ENCODE measurements at regions not wholly inside any gene's neighbourhood (a gene's known extent, or its start where the extent isn't known, plus 50 kb on each side); places are given as distances from the start of the nearest gene placed in this dataset.

GRCh38 chr3:30370681-30371271 lies 235.6 kb upstream of the TGFBR2 start:
- Mint-ChIP-seq H3K4me3 (ENCODE audit: unreplicated experiment) (no peak overlapping the region), H3K27ac (ENCODE audit: unreplicated experiment) (peak overlapping the region; percentile 22), H3K36me3 (ENCODE audit: unreplicated experiment) (no peaks in the 10 kb centered on the region), H3K4me1 (ENCODE audit: low read depth, unreplicated experiment) (peaks cover 10% of the 10 kb centered on the region), H3K9me3 (ENCODE audit: unreplicated experiment) (no peaks in the 10 kb centered on the region), H3K27me3 (ENCODE audit: unreplicated experiment) (no peaks in the 10 kb centered on the region)
- DNase-seq: no peak
- no peak for TF ChIP-seq CTCF (IDR thresholded peaks at IDR 0.05; ENCODE audit: partially characterized antibody, unreplicated experiment)

- H3K4me1 Mint-ChIP-seq (ENCODE audit: low read depth, unreplicated experiment): peaks cover 10% of the 10 kb centered on the region
- no peaks in the 10 kb centered on the region for H3K9me3 Mint-ChIP-seq (ENCODE audit: unreplicated experiment)
- no peak for DNase-seq
- TF ChIP-seq CTCF (IDR thresholded peaks at IDR 0.05; ENCODE audit: partially characterized antibody, unreplicated experiment): no peak
- no peak overlapping the region for H3K4me3 Mint-ChIP-seq (ENCODE audit: unreplicated experiment)
- no peaks in the 10 kb centered on the region for H3K27me3 Mint-ChIP-seq (ENCODE audit: unreplicated experiment)
- no peaks in the 10 kb centered on the region for H3K36me3 Mint-ChIP-seq (ENCODE audit: unreplicated experiment)
- no peak overlapping the region for H3K27ac Mint-ChIP-seq (ENCODE audit: unreplicated experiment)
These were observed 233.6 kb upstream of the TGFBR2 start for GRCh38 chr3:30372837-30373236.

- Mint-ChIP-seq H3K9me3 (ENCODE audit: unreplicated experiment) (peaks cover 9% of the 10 kb centered on the region), H3K27me3 (ENCODE audit: unreplicated experiment) (no peaks in the 10 kb centered on the region), H3K36me3 (ENCODE audit: unreplicated experiment) (peaks cover 19% of the 10 kb centered on the region), H3K4me1 (ENCODE audit: low read depth, unreplicated experiment) (no peaks in the 10 kb centered on the region), H3K4me3 (ENCODE audit: unreplicated experiment) (no peak overlapping the region), H3K27ac (ENCODE audit: unreplicated experiment) (no peak overlapping the region)
- no peak for DNase-seq
- TF ChIP-seq CTCF (IDR thresholded peaks at IDR 0.05; ENCODE audit: partially characterized antibody, unreplicated experiment): no peak
These were observed 221.8 kb upstream of the TGFBR2 start for GRCh38 chr3:30384546-30385072.

- no peak overlapping the region for H3K27ac Mint-ChIP-seq (ENCODE audit: unreplicated experiment)
- H3K27me3 Mint-ChIP-seq (ENCODE audit: unreplicated experiment): no peaks in the 10 kb centered on the region
- peaks cover 10% of the 10 kb centered on the region for H3K36me3 Mint-ChIP-seq (ENCODE audit: unreplicated experiment)
- no peak overlapping the region for H3K4me3 Mint-ChIP-seq (ENCODE audit: unreplicated experiment)
- DNase-seq: no peak
- no peaks in the 10 kb centered on the region for H3K9me3 Mint-ChIP-seq (ENCODE audit: unreplicated experiment)
- H3K4me1 Mint-ChIP-seq (ENCODE audit: low read depth, unreplicated experiment): no peaks in the 10 kb centered on the region
- no peak for TF ChIP-seq CTCF (IDR thresholded peaks at IDR 0.05; ENCODE audit: partially characterized antibody, unreplicated experiment)
These were observed 213.3 kb upstream of the TGFBR2 start for GRCh38 chr3:30393079-30393478.

GRCh38 chr3:30397030-30397429 lies 209.4 kb upstream of the TGFBR2 start:
- peaks cover 3% of the 10 kb centered on the region for H3K36me3 Mint-ChIP-seq (ENCODE audit: unreplicated experiment)
- no peak for DNase-seq
- no peaks in the 10 kb centered on the region for H3K9me3 Mint-ChIP-seq (ENCODE audit: unreplicated experiment)
- H3K27me3 Mint-ChIP-seq (ENCODE audit: unreplicated experiment): no peaks in the 10 kb centered on the region
- peaks cover 3% of the 10 kb centered on the region for H3K4me1 Mint-ChIP-seq (ENCODE audit: low read depth, unreplicated experiment)
- no peak overlapping the region for H3K27ac Mint-ChIP-seq (ENCODE audit: unreplicated experiment)
- no peak for TF ChIP-seq CTCF (IDR thresholded peaks at IDR 0.05; ENCODE audit: partially characterized antibody, unreplicated experiment)
- H3K4me3 Mint-ChIP-seq (ENCODE audit: unreplicated experiment): no peak overlapping the region
